GM19099 (cell line): ENCODE measurements at regions not wholly inside any gene's neighbourhood (a gene's known extent, or its start where the extent isn't known, plus 50 kb on each side); places are given as distances from the start of the nearest gene placed in this dataset.

ENCODE experiments used
- POLR2A ChIP-seq: IDR thresholded peaks from 3 replicates; pipeline ENCODE4 v1.6.1; 2011; ENCODE audit warnings: low read depth; ENCODE audit not compliant: insufficient read length; ENCODE audit errors: extremely low read depth

DNA sequence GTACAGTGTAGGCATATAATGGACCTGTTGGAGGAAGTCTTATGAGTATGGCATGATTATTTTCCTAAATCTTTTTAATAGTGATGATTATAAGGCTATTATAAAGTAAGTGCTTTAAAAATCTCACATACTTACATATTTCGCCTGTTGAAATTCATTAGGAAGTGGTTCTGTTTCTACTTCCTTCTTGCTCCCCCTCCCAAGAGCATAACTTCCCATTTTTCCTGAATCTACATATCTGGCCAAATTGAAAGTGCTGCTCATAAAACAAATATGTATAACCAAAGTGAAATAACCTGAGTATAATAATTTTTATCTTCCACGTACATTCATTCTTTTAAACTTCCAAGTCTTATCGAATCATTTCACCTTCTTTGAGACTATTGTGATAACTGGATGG lies 455.6 kb upstream of the SEL1L start:
- no peak for TF ChIP-seq POLR2A

DNA sequence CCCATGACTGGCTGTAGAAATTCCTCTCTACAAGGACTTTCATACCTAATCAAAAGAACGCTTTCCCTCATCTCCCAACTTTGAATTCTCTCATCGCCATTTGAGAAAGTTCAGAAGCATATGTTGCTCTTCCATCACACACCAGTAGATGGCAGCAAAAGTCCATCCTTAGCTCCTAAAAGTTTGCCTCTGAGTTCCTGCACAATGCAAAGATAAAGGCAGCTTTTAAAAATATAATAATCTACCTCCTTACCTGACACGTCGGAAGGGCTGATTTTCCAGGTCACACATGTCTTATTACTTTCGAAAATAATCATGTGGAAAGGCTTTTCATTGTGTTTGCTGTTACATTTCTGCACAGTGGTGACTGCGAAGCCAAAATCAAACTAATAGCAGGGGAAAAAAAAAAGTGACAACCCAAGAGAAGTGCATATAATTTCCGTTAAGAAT lies 456.7 kb upstream of the SEL1L start:
- no peak for TF ChIP-seq POLR2A

DNA sequence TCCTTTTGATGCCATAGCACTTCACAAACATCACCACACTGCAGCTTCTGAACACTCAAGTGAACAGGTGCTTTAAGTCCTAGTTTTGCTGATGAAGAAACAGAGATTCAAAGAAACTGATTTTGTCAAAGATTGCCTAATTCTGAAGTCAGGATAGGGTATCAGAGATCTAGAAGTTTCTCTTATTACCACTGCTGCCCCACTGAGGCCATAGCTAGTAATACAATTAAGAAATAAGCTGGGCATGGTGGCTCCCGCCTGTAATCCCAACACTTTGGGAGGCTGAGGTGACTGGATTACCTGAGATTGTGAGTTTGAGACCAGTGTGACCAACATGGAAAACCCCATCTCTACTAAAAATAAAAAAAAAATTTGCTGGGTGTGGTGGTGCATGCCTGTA lies 458.3 kb upstream of the SEL1L start:
- no peak for TF ChIP-seq POLR2A

DNA sequence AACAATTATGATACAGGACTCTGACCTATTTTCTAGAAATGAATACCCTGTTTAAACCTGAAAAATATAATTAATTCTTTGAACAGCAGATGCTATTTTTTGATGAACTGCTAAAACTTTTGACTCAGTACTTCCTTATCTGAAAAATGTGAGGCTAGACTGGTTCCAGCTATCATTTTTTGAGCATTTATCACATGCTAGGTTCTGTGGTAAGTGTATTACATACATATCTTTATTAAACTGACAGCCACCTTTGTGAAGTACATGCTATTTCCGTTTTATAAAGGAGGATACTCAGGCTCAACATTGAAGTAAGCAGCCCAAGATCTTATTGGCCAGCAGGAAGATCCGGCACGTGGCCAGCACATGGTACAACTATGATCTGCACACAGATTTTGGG lies 459.8 kb upstream of the SEL1L start:
- TF ChIP-seq POLR2A = no peak

DNA sequence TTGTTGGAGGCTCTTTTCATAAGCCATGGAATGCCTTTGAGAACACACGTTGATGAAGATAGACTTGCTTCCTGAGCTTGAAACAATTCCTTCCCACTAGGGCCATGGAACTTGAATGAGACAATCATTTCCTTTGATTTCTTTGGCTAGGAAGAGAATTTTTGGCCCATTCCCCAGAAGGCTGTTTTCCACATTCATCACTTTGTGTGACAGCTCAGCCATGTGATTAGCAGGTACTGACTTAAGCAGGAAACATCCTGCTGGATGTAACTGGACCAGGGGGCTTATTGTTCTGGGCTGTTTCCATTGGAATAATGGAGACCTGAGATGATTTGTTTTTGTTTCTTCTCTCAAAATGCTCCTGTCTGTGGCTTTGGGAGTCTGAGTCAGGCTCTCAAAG lies 469.8 kb upstream of the SEL1L start:
- no peak for TF ChIP-seq POLR2A

DNA sequence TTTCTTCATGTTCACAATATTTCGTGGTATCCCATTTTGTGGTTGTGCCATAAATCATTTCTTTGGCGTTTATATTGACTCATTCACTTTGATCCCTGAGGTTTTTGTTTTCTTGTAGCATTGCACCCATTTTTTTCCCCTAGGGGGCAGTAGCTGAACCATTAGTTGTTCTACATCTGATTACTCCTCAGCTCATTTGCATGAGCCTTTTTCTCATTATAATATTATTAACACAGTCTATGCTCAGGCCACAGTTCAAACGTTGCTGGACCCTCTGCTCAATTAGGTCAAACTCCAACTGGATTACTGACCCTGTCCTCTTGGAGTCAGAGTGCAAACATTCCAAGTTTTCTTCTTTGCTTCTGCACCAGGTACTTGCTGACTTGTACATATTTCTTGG lies 475.4 kb upstream of the SEL1L start:
- no peak for TF ChIP-seq POLR2A

DNA sequence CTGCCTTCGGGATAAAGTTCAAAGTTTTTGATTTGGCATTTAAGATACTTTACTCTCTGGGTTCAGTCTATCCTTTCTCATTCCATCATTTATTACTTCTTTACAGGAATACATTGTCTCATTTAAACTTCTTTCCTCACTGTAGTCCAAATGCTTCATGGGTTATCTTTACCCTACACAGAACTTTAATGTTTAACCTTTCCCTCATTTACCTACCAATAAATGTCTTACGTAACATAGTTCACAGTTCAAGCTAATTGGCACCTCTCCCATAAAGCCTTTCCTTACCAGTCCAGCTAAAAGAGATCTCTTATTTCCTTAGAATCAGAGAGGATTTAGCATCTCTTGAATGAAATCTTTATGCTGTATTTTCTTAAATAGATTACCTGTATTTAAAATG lies 476.3 kb upstream of the SEL1L start:
- no peak for TF ChIP-seq POLR2A

DNA sequence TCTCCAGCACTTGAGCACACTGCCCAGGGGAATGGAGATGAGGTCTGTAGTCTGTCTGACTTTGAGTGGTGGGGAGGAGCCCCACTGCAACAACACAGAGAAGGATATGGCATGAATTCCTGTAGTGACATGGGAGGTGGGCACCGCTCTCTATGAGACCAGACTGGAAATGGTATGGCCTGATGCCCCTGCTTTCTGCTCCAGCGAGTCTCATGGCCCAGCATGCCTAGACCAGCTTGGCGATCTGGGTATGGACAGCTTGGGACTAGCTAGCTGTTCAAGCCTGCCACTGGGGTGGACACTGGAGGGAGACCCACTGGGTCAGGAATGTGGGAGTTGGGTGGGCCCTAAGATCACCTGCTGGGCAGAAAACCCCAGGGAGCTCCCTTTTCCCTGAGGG lies 477.8 kb upstream of the SEL1L start:
- TF ChIP-seq POLR2A = no peak

DNA sequence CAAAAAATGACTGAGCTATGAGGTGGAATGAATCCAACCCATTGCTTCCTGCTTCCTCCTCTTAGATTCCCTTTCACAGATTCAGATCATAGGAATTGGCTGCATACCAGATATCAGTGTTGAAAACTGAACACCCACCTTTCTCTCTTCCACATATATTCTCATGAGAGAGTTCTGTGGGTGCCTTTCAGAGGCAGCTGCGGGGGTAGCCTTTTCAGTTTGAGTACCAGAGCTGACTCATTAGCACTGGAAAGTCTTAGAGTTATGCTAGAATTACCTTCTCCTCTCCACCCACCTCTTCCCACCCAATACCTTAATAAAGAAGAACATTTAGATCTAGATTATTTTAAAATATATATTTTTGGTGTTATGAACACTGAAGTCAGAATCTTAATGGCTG lies 495.4 kb upstream of the SEL1L start:
- no peak for TF ChIP-seq POLR2A

DNA sequence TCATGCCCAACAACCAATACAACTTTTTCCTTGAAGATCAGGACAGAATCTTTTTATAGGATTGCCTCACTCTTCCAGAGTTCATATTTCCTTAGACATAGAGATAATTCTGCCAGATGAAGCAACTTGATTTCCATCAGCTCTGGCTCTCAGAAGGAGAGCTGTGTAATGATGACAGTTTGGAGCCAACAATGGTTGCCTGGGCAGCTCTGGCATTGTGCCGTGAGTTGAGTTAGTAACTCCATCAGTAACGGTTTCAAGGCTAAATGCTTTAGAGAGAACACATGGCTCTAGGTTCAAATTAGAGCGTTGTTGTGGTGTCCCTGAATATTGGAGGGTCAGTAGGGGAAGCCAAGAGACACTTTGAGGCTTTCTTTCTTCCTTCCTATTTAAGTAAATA lies 501.7 kb upstream of the SEL1L start:
- TF ChIP-seq POLR2A = no peak

DNA sequence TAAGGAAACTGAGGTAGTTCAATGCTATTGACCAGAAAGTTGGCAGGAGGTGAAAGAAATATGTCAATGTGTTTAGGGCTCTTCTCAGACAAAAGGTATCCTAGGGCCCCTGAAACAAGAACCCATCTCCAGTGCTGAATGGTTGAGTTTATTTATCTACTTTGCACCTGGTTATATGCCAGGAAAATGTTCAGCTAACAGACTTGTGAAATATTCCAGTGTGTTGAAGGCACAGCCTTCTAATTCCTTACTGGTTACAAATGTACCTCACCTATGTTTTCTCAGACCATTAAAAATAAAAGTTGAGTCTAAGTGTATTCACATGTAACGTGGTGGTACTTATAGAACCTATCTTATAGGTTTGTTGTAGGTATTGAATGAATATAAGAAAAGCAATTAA lies 511.7 kb upstream of the SEL1L start:
- no peak for TF ChIP-seq POLR2A

DNA sequence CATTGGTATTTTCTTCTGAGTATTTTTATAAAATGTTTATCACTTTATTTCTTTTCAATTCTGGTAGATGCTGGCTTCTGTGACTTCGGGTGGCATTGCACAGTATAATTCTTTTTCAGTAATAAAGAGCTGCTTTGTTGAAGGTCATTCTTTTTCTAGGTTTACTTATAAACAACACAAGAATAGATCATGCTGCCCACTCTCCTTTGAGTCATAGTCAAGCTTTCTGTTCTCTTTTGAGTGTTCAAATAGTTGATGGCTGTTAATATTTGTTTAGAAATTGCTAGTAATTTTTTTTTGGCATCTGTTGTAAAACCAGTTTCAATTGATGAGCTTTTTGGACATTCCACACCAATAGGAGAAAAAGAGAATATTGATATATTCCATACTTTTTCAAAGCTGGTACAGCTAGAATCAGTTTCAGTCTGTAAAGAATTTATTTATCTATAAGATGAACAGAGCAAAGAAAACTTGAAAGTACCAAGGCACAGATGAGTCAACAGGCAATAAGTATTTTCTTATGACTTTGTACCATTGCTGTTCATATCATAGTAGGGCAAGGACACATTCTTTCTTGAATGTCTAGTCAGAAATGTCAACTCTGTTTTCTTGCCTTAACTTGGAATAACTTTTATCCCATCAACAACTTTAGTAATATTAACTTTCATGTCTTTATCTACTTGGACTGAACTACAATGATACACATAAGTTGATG lies 513.0 kb upstream of the SEL1L start:
- no peak for TF ChIP-seq POLR2A

DNA sequence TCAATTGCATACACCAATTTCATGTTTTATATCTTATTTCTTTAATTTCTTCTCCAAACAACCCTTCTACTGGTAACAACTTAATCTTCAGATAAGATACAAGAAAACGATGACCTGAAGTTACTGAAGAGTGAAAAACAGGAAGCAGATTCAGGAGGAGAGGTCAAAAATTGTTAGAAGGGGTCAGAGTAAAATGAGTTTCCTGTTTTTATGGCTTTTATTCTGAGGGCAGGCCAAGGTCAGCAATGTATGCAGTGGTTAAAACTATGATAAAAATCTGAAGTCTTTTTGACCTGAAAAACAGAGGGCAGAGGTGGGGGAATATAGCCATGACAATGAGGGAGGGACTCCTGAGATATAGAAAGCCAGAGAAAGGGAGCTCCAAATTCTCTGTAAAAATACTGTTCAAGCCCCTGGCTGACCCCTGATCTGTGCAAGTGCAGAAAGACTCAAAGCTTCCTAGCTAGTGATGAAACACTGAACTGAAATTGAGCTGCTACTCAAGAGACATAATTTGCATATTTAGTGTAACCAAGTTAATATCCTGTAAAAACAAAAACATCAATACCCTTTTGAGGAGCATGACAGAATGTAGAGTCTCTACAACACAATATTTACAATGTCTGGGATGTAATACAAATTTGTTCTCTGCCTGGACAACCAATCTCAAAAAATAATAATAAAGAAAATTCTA lies 514.3 kb upstream of the SEL1L start:
- TF ChIP-seq POLR2A = no peak

DNA sequence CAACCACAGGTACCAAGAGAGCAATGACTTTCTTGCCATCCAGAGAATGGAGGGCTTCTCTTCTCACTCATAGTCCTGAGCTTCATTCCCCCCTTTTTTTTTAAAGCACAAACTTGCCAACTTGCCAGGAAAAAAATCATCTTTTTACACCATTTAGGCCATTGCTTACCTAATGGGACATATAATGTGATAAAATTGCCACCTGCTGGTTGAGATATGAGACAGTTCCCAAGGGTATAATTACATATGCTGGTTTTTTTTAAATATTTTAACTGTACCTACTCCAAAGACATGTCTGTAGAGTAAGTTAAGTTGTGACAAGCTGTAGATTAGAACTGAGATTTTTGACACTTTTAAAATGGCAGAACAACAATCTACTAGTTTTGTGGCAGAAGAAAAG lies 519.1 kb upstream of the SEL1L start:
- TF ChIP-seq POLR2A = no peak

DNA sequence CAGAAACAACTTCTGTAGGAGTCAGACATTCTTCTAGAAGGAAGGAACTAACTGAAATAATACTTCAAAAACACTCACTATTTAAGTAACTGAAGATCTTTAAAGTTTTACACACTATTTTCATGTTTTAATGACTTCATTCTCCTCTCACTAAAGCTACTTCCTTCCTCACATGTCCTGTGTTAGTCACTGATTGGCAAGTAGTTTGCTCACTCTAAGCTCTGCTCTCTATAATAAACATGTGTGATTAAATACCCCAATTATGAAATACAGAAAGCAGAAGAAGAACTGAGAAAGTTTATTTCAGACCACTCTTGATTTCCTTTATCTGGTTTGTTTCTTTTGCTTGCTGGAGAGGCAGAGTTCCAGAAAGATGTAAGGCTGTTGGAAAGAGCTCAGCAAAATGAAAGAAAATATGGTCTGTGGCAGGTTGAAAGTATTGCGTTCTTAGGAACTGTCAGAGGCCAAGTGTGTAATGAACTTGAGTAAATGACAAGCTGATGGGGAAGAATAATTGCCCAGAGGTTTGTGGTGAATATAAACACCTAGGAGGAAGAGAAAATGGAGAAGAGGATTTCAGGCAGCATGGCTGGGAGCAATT lies 522.0 kb upstream of the SEL1L start:
- TF ChIP-seq POLR2A = no peak

DNA sequence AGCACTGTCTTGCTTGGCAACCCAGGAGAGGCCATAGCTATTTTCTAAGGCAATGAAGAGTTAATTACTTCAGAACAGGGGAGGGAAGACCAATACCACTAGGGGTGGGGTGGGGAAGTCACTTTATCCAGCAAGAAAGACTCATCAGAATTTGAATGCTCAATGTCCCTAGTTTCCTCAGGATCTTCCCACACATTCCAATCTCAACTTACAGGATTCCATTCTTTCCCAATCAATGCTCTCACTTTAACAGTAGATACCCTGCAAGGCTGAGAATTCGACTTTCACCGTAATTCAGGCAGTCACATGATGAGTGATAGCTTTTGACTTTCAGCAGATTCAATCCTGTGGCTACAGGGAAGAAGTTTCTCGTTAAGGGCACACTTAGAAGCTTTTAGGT lies 526.6 kb upstream of the SEL1L start:
- no peak for TF ChIP-seq POLR2A
